ENCODE measurements at regions not wholly inside any gene's neighbourhood (a gene's known extent, or its start where the extent isn't known, plus 50 kb on each side); places are given as distances from the start of the nearest gene placed in this dataset.

- H3K36me3 Mint-ChIP-seq, result no peaks in the 10 kb centered on the region
- no peak overlapping the region for H3K4me3 Mint-ChIP-seq
- H3K9me3 Mint-ChIP-seq, result no peaks in the 10 kb centered on the region
- no peak overlapping the region for H3K27ac Mint-ChIP-seq
- no peak for ATAC-seq (ENCODE audit: low read depth)
- POLR2A ChIA-PET, result no interaction called here
- H3K27me3 Mint-ChIP-seq, result peaks cover 5% of the 10 kb centered on the region
- no peak for DNase-seq
- H3K4me1 Mint-ChIP-seq, result no peaks in the 10 kb centered on the region
These were observed 58.9 kb upstream of the TRABD2B start for GRCh38 chr1:48055876-48056764.

GRCh38 chr1:48054232-48054631 is 57.0 kb upstream of the TRABD2B start:
- Mint-ChIP-seq H3K27me3 (peaks cover 6% of the 10 kb centered on the region), H3K4me1 (no peaks in the 10 kb centered on the region)

GRCh38 chr1:48052923-48053291 is 55.7 kb upstream of the TRABD2B start:
- H3K9me3 Mint-ChIP-seq, result no peaks in the 10 kb centered on the region
- ATAC-seq (ENCODE audit: low read depth), result no peak
- H3K36me3 Mint-ChIP-seq, result no peaks in the 10 kb centered on the region

More at GRCh38 chr1:48054232-48054631, 57.0 kb upstream of the TRABD2B start:
- no peaks in the 10 kb centered on the region for H3K9me3 Mint-ChIP-seq
- H3K27ac Mint-ChIP-seq, result no peak overlapping the region
- no peaks in the 10 kb centered on the region for H3K36me3 Mint-ChIP-seq
- no peak overlapping the region for H3K4me3 Mint-ChIP-seq
- ATAC-seq (ENCODE audit: low read depth), result no peak
- POLR2A ChIA-PET, result no interaction called here
- DNase-seq, result no peak

GRCh38 chr1:48051466-48052126 is 54.4 kb upstream of the TRABD2B start:
- DNase-seq, result no peak
- POLR2A ChIA-PET, result no interaction called here
- ATAC-seq (ENCODE audit: low read depth), result no peak
- no peak overlapping the region for H3K27ac Mint-ChIP-seq
- no peak overlapping the region for H3K4me3 Mint-ChIP-seq
- H3K4me1 Mint-ChIP-seq, result no peaks in the 10 kb centered on the region
- H3K36me3 Mint-ChIP-seq, result no peaks in the 10 kb centered on the region
- H3K27me3 Mint-ChIP-seq, result peaks cover 6% of the 10 kb centered on the region
- H3K9me3 Mint-ChIP-seq, result no peaks in the 10 kb centered on the region

More at GRCh38 chr1:48052923-48053291, 55.7 kb upstream of the TRABD2B start:
- H3K4me3 Mint-ChIP-seq, result no peak overlapping the region
- no peak overlapping the region for H3K27ac Mint-ChIP-seq
- peaks cover 6% of the 10 kb centered on the region for H3K27me3 Mint-ChIP-seq
- POLR2A ChIA-PET, result no interaction called here
- H3K4me1 Mint-ChIP-seq, result no peaks in the 10 kb centered on the region
- no peak for DNase-seq

- ATAC-seq (ENCODE audit: low read depth) (no peak), DNase-seq (no peak)
- peaks cover 3% of the 10 kb centered on the region for H3K4me1 Mint-ChIP-seq
- H3K4me3 Mint-ChIP-seq, result no peak overlapping the region
- H3K36me3 Mint-ChIP-seq, result no peaks in the 10 kb centered on the region
- POLR2A ChIA-PET, result no interaction called here
- H3K27me3 Mint-ChIP-seq, result peaks cover 4% of the 10 kb centered on the region
- H3K27ac Mint-ChIP-seq, result no peak overlapping the region
- no peaks in the 10 kb centered on the region for H3K9me3 Mint-ChIP-seq
These were observed 52.8 kb upstream of the TRABD2B start for GRCh38 chr1:48049823-48050535.

- Mint-ChIP-seq H3K4me1 (peaks cover 4% of the 10 kb centered on the region), H3K4me3 (no peak overlapping the region), H3K9me3 (no peaks in the 10 kb centered on the region), H3K27ac (no peak overlapping the region), H3K36me3 (no peaks in the 10 kb centered on the region), H3K27me3 (peaks cover 3% of the 10 kb centered on the region)
- POLR2A ChIA-PET, result no interaction called here
- DNase-seq (no peak), ATAC-seq (ENCODE audit: low read depth) (no peak)
These were observed 51.8 kb upstream of the TRABD2B start for GRCh38 chr1:48048980-48049379.

GRCh38 chr1:48048064-48048463 is 50.9 kb upstream of the TRABD2B start:
- no peak overlapping the region for H3K4me3 Mint-ChIP-seq
- H3K36me3 Mint-ChIP-seq, result no peaks in the 10 kb centered on the region
- POLR2A ChIA-PET, result no interaction called here
- H3K9me3 Mint-ChIP-seq, result no peaks in the 10 kb centered on the region
- no peak for ATAC-seq (ENCODE audit: low read depth)
- DNase-seq, result no peak
- H3K27me3 Mint-ChIP-seq, result peaks cover 3% of the 10 kb centered on the region
- H3K4me1 Mint-ChIP-seq, result peaks cover 6% of the 10 kb centered on the region
- H3K27ac Mint-ChIP-seq, result no peak overlapping the region

GRCh38 chr1:48047116-48047515 is 49.9 kb upstream of the TRABD2B start:
- Mint-ChIP-seq H3K36me3 (no peaks in the 10 kb centered on the region), H3K4me1 (peaks cover 6% of the 10 kb centered on the region), H3K27ac (no peak overlapping the region), H3K4me3 (no peak overlapping the region), H3K9me3 (no peaks in the 10 kb centered on the region), H3K27me3 (peaks cover 3% of the 10 kb centered on the region)
- ATAC-seq (ENCODE audit: low read depth) (no peak), DNase-seq (no peak)
- POLR2A ChIA-PET, result no interaction called here

All from activated naive CD8-positive, alpha-beta T cell treated with anti-CD3 and anti-CD28 coated beads, Interleukin-2, amount 10 ng/mL, durations not matched to agents 7 days and 5 days (primary cell).